ENCODE measurements at regions not wholly inside any gene's neighbourhood (a gene's known extent, or its start where the extent isn't known, plus 50 kb on each side); places are given as distances from the start of the nearest gene placed in this dataset.

DNA sequence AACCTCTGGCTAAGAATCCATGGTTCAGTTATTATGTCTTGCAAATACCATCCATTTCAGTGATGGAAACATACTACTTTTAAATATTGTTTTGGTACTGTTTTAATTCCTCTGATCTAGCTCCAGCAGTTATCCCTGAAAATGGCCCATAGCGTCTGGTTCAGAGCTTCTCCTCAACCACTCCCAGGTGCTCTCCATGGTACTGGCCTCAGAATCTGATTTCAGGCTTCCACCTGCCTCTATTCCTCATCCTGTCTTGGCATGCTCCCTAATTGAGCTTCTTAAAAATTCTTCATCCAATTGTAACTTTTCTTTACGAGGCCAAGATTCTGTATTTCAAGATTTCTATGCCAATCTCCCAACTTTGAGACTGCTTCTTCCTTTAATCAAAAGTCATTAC lies 236.3 kb downstream of the HTR7 start:
- ChIA-PET POLR2A (interaction anchor here (0.7 kb wide), 1 partner anchor 27 kb away, joined by 3 read pairs; no protein-coding TSS in a partner anchor), CTCF (ENCODE audit: unreplicated experiment) (no interaction called here)
- intact Hi-C loops (cut with micrococcal nuclease; ENCODE audit: unreplicated experiment): no loop called here
- Histone ChIP-seq H3K4me3 (ENCODE audit: low read depth, low read length, poor library complexity, severe bottlenecking) (no peak overlapping the region), H2AFZ (ENCODE audit: low read length) (no peak overlapping the region), H3K9me3 (ENCODE audit: low read length) (no peaks in the 10 kb centered on the region), H3K79me2 (ENCODE audit: insufficient read depth, low read depth, low read length) (no peaks in the 10 kb centered on the region), H3K36me3 (ENCODE audit: insufficient read depth, low read length) (no peaks in the 10 kb centered on the region), H3K27ac (ENCODE audit: low read depth, low read length, poor library complexity, severe bottlenecking) (no peak overlapping the region), H3K4me2 (ENCODE audit: low read length) (no peak overlapping the region), H3K4me1 (ENCODE audit: insufficient read depth, low read length, poor library complexity, severe bottlenecking) (no peaks in the 10 kb centered on the region), H3K9me2 (ENCODE audit: insufficient read depth, low read length) (no peaks in the 10 kb centered on the region), H4K20me1 (ENCODE audit: insufficient read depth, low read length) (no peaks in the 10 kb centered on the region)
- TF ChIP-seq EZH2phosphoT487 (IDR thresholded peaks at IDR 0.05; ENCODE audit: borderline replicate concordance, low read depth, low read length): no peak
- no TSS peak for BruUV-seq (replicated peaks)
- no peak for DNase-seq (ENCODE audit: low spot score)

DNA sequence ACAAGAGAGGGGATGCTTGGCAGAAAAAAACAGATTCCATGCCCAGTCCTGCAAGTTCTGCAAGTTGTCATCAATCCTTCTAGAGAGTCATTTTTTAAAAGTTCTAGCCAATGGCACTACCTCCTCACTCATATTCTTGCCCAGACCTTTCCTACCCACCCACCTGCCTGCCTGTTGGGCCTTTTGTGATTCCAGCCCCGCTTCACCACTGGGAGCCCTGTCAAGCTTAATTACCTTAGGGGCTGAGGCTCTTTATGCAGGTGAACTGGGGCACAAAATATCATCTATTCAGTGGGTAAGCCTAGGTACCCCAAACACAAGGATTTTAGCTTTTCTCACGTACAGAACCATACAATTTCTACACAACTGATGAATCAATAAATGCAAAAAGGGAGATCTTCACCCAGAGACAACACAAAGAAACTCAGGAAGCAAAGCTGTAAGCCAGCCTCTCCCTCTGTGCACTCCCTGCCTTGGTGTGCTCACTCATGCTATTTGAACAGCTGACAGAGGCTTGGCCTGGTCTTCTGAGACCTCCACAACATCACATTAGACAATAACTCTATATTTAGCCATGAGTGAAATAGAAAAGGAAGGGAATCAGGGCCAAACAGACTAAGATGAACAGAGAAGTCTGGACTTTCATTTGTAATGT lies 222.6 kb downstream of the HTR7 start:
- TF ChIP-seq EZH2phosphoT487 (IDR thresholded peaks at IDR 0.05; ENCODE audit: borderline replicate concordance, low read depth, low read length): no peak
- ChIA-PET CTCF (ENCODE audit: unreplicated experiment) (no interaction called here), POLR2A (no interaction called here)
- Histone ChIP-seq H3K4me2 (ENCODE audit: low read length) (no peak overlapping the region), H3K4me1 (ENCODE audit: insufficient read depth, low read length, poor library complexity, severe bottlenecking) (no peaks in the 10 kb centered on the region), H3K9me3 (ENCODE audit: low read length) (no peaks in the 10 kb centered on the region), H4K20me1 (ENCODE audit: insufficient read depth, low read length) (no peaks in the 10 kb centered on the region), H3K27ac (ENCODE audit: low read depth, low read length, poor library complexity, severe bottlenecking) (no peak overlapping the region), H3K79me2 (ENCODE audit: insufficient read depth, low read depth, low read length) (no peaks in the 10 kb centered on the region), H2AFZ (ENCODE audit: low read length) (no peak overlapping the region), H3K9me2 (ENCODE audit: insufficient read depth, low read length) (no peaks in the 10 kb centered on the region), H3K36me3 (ENCODE audit: insufficient read depth, low read length) (no peaks in the 10 kb centered on the region), H3K4me3 (ENCODE audit: low read depth, low read length, poor library complexity, severe bottlenecking) (no peak overlapping the region)
- intact Hi-C loops (cut with micrococcal nuclease; ENCODE audit: unreplicated experiment): no loop called here
- BruUV-seq (replicated peaks): no TSS peak
- DNase-seq (ENCODE audit: low spot score): no peak

- Histone ChIP-seq H3K27ac (ENCODE audit: low read depth, low read length, poor library complexity, severe bottlenecking) (no peak overlapping the region), H3K4me2 (ENCODE audit: low read length) (no peak overlapping the region), H3K9me3 (ENCODE audit: low read length) (no peaks in the 10 kb centered on the region), H3K79me2 (ENCODE audit: insufficient read depth, low read depth, low read length) (no peaks in the 10 kb centered on the region), H2AFZ (ENCODE audit: low read length) (no peak overlapping the region), H4K20me1 (ENCODE audit: insufficient read depth, low read length) (no peaks in the 10 kb centered on the region), H3K9me2 (ENCODE audit: insufficient read depth, low read length) (no peaks in the 10 kb centered on the region; the same call in 1 of the 2 replicates), H3K36me3 (ENCODE audit: insufficient read depth, low read length) (no peaks in the 10 kb centered on the region), H3K4me1 (ENCODE audit: insufficient read depth, low read length, poor library complexity, severe bottlenecking) (no peaks in the 10 kb centered on the region), H3K4me3 (ENCODE audit: low read depth, low read length, poor library complexity, severe bottlenecking) (no peak overlapping the region)
- intact Hi-C loops (cut with micrococcal nuclease; ENCODE audit: unreplicated experiment): no loop called here
- DNase-seq (ENCODE audit: low spot score): no peak
- ChIA-PET POLR2A (interaction anchor here (0.5 kb wide), 1 partner anchor 1120 kb away, joined by 3 read pairs; no protein-coding TSS in a partner anchor), CTCF (ENCODE audit: unreplicated experiment) (no interaction called here)
- BruUV-seq (replicated peaks): no TSS peak
- no peak for TF ChIP-seq EZH2phosphoT487 (IDR thresholded peaks at IDR 0.05; ENCODE audit: borderline replicate concordance, low read depth, low read length)
- TF ChIP-seq, protein P1, sequence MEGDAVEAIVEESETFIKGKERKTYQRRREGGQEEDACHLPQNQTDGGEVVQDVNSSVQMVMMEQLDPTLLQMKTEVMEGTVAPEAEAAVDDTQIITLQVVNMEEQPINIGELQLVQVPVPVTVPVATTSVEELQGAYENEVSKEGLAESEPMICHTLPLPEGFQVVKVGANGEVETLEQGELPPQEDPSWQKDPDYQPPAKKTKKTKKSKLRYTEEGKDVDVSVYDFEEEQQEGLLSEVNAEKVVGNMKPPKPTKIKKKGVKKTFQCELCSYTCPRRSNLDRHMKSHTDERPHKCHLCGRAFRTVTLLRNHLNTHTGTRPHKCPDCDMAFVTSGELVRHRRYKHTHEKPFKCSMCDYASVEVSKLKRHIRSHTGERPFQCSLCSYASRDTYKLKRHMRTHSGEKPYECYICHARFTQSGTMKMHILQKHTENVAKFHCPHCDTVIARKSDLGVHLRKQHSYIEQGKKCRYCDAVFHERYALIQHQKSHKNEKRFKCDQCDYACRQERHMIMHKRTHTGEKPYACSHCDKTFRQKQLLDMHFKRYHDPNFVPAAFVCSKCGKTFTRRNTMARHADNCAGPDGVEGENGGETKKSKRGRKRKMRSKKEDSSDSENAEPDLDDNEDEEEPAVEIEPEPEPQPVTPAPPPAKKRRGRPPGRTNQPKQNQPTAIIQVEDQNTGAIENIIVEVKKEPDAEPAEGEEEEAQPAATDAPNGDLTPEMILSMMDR (conservative IDR thresholded peaks at IDR 0.05; ENCODE audit: low read length): no peak
Measured at GRCh38 chr10:90640756-90641155, 217.1 kb downstream of the HTR7 start.

Measured in OCI-LY7 (cell line).